ENCODE measurements at regions not wholly inside any gene's neighbourhood (a gene's known extent, or its start where the extent isn't known, plus 50 kb on each side); places are given as distances from the start of the nearest gene placed in this dataset.
"Not testable (repeated sequence)": the region's sequence is repeated elsewhere in the genome, so short reads cannot be mapped to it uniquely, and the experiment has no call there.

DNA sequence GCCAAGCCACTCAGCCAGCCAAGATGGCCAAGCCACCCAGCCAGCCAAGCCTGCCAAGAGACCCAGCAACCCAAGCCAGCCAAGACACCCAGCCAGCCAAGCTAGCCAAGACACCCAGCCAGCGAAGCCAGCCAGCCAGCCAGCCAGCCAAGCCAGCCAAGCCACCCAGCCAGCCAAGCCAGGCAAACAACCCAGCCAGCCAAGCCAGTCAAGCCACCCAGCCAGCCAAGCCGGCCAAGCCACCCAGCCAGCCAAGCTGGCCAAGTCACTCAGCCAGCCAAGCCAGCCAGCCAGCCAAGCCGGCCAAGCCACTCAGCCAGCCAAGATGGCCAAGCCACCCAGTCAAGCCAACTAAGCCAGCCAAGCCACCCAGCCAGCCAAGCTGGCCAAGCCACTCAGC, 337.5 kb upstream of the PLGLB2 start:
- 89 to 96% methylated on average over 3 of the region's 3 CpGs for WGBS, 2 donors
- ATAC-seq (ENCODE audit: insufficient read depth, low FRiP score); H3K36me3 ChIP-seq (ENCODE audit: control insufficient read depth in 4 of 4, insufficient read depth in 4 of 4, low read length in 4 of 4); DNase-seq; H3K4me3 ChIP-seq; H3K4me1 ChIP-seq (ENCODE audit: control insufficient read depth in 5 of 5, insufficient read depth in 5 of 5, low read length in 5 of 5); H3K27me3 ChIP-seq (ENCODE audit: control insufficient read depth in 3 of 3, insufficient read depth in 3 of 3, low read length in 2 of 3); H3K9ac ChIP-seq (ENCODE audit: insufficient read depth in 1 of 2, low read length in 2 of 2); H3K9me3 ChIP-seq (ENCODE audit: control insufficient read depth in 4 of 4, insufficient read depth in 3 of 4, low read length in 3 of 4); H3K27ac ChIP-seq (ENCODE audit: low read depth in 1 of 2, low read length in 1 of 2): not testable (repeated sequence)

DNA sequence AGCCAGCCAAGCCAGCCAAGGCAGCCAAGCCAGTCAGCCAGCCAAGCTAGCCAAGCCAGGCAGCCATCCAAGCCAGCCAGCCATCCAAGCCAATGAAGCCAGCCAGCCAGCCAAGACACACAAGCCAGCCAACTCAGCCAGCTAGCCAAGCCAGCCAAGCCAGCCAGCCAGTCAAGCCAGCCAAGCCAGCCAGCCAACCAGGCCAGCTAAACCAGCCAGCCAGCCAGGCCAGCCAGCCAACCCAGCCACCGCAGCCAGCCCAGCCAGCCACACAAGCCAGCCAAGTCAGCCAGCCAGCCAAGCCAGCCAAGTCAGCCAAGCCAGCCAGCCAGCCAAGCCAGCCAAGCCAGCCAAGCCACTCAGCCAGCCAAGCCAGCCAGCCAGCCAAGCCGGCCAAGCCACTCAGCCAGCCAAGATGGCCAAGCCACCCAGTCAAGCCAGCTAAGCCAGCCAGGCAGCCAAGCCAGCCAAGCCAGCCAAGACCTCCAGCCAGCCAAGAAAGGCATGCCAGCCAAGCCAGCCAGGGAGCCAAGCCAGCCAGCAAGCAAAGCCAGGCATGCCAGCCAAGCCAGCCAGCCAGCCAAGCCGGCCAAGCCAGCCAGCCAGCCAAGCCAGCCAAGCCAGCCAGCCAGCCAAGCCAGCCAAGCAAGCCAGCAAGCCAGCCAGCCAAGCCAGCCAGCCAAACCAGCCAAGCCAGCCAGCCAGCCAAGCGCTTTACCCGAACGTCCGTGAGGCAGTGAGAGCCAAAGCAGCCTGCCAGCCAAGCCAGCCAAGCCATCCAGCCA, 335.7 kb upstream of the PLGLB2 start:
- H3K9ac ChIP-seq (ENCODE audit: insufficient read depth in 1 of 2, low read length in 2 of 2); H3K36me3 ChIP-seq (ENCODE audit: control insufficient read depth in 4 of 4, insufficient read depth in 4 of 4, low read length in 4 of 4); H3K27ac ChIP-seq (ENCODE audit: low read depth in 1 of 2, low read length in 1 of 2); DNase-seq; H3K4me1 ChIP-seq (ENCODE audit: control insufficient read depth in 5 of 5, insufficient read depth in 5 of 5, low read length in 5 of 5); ATAC-seq (ENCODE audit: insufficient read depth, low FRiP score); H3K27me3 ChIP-seq (ENCODE audit: control insufficient read depth in 3 of 3, insufficient read depth in 3 of 3, low read length in 2 of 3); H3K9me3 ChIP-seq (ENCODE audit: control insufficient read depth in 4 of 4, insufficient read depth in 3 of 4, low read length in 3 of 4); H3K4me3 ChIP-seq: not testable (repeated sequence)
- WGBS, 2 donors: 87 to 90% methylated on average over 3 of the region's 7 CpGs

DNA sequence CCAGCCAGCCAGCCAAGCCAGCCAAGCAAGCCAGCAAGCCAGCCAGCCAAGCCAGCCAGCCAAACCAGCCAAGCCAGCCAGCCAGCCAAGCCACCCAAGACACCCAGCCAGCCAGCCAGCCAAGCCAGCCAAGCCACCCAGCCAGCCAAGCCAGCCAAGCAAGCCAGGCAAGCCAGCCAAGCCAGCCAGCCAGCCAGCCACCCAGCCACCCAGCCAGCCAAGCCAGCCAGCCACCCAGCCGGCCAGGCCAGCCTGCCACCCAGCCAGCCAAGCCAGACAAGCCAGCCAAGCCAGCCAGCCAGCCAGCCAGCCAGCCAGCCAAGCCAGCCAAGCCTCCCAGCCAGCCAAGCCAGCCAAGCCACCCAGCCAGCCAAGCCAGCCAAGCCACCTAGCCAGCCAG, 333.6 kb upstream of the PLGLB2 start:
- H3K9ac ChIP-seq (ENCODE audit: insufficient read depth in 1 of 2, low read length in 2 of 2); H3K27me3 ChIP-seq (ENCODE audit: control insufficient read depth in 3 of 3, insufficient read depth in 3 of 3, low read length in 2 of 3); H3K4me1 ChIP-seq (ENCODE audit: control insufficient read depth in 5 of 5, insufficient read depth in 5 of 5, low read length in 5 of 5); H3K4me3 ChIP-seq; H3K36me3 ChIP-seq (ENCODE audit: control insufficient read depth in 4 of 4, insufficient read depth in 4 of 4, low read length in 4 of 4); H3K27ac ChIP-seq (ENCODE audit: low read depth in 1 of 2, low read length in 1 of 2); H3K9me3 ChIP-seq (ENCODE audit: control insufficient read depth in 4 of 4, insufficient read depth in 3 of 4, low read length in 3 of 4); DNase-seq; ATAC-seq (ENCODE audit: insufficient read depth, low FRiP score): not testable (repeated sequence)
- 57 to 68% methylated on average over 1 of the region's 1 CpG for WGBS, 2 donors

DNA sequence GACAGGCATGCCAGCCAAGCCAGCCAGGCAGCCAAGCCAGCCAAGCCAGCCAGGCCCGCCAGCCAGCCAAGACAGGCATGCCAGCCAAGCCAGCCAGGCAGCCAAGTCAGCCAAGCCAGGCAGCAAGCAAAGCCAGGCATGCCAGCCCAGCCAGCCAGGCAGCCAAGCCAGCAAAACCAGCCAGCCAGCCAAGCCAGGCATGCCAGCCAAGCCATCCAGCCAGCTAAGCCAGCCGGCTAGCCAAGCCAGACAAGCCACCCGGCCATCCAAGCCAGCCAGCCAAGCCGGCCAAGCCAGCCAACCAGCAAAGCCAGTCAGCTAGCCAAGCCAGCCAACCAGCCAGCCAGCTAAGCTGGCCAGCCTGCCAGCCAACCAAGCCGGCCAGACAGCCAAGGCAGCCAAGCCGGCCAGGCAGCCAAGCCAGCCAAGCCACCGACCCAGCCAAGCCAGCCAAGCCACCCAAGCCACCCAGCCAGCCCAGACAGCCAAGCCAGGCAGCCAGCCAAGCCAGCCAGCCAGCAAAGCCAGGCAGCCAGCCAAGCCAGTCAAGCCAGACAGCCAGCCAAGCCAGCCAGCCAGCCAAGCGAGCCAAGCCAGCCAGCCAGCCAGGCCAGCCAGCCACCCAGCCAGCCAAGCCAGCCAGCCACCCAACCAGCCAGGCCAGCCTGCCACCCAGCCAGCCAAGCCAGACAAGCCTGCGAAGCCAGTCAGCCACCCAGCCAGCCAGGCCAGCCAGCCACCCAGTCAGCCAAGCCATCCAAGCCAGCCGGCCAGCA, 332.9 kb upstream of the PLGLB2 start:
- H3K27ac ChIP-seq (ENCODE audit: low read depth in 1 of 2, low read length in 1 of 2); H3K4me1 ChIP-seq (ENCODE audit: control insufficient read depth in 5 of 5, insufficient read depth in 5 of 5, low read length in 5 of 5); DNase-seq; H3K9ac ChIP-seq (ENCODE audit: insufficient read depth in 1 of 2, low read length in 2 of 2); H3K4me3 ChIP-seq; H3K27me3 ChIP-seq (ENCODE audit: control insufficient read depth in 3 of 3, insufficient read depth in 3 of 3, low read length in 2 of 3); H3K36me3 ChIP-seq (ENCODE audit: control insufficient read depth in 4 of 4, insufficient read depth in 4 of 4, low read length in 4 of 4); H3K9me3 ChIP-seq (ENCODE audit: control insufficient read depth in 4 of 4, insufficient read depth in 3 of 4, low read length in 3 of 4); ATAC-seq (ENCODE audit: insufficient read depth, low FRiP score): not testable (repeated sequence)
- WGBS, 2 donors: 92 to 95% methylated on average over 8 to 9 of the region's 10 CpGs

DNA sequence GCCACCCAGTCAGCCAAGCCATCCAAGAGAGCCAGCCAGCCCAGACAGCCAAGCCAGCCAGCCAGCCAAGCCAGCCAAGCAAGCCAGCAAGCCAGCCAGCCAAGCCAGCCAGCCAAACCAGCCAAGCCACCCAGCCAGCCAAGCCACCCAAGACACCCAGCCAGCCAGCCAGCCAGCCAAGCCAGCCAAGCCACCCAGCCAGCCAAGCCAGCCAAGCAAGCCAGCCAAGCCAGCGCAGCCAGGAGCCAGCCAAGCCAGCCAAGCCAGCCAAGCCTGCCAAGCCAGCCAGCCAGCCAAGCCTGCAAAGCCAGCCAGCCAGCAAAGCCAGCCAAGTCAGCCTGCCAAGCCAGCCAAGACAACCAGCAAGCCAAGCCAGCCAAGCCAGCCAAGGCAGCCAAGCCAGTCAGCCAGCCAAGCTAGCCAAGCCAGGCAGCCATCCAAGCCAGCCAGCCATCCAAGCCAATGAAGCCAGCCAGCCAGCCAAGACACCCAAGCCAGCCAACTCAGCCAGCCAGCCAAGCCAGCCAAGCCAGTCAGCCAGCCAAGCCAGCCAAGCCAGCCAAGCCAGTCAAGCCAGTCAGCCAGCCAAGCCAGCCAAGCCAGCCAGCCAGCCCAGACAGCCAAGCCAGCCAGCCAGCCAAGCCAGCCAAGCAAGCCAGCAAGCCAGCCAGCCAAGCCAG, 332.2 kb upstream of the PLGLB2 start:
- WGBS, 2 donors: 83% methylated on average over 1 of the region's 1 CpG
- H3K4me3 ChIP-seq; H3K9ac ChIP-seq (ENCODE audit: insufficient read depth in 1 of 2, low read length in 2 of 2); H3K27me3 ChIP-seq (ENCODE audit: control insufficient read depth in 3 of 3, insufficient read depth in 3 of 3, low read length in 2 of 3); H3K36me3 ChIP-seq (ENCODE audit: control insufficient read depth in 4 of 4, insufficient read depth in 4 of 4, low read length in 4 of 4); DNase-seq; H3K27ac ChIP-seq (ENCODE audit: low read depth in 1 of 2, low read length in 1 of 2); H3K9me3 ChIP-seq (ENCODE audit: control insufficient read depth in 4 of 4, insufficient read depth in 3 of 4, low read length in 3 of 4); ATAC-seq (ENCODE audit: insufficient read depth, low FRiP score); H3K4me1 ChIP-seq (ENCODE audit: control insufficient read depth in 5 of 5, insufficient read depth in 5 of 5, low read length in 5 of 5): not testable (repeated sequence)

DNA sequence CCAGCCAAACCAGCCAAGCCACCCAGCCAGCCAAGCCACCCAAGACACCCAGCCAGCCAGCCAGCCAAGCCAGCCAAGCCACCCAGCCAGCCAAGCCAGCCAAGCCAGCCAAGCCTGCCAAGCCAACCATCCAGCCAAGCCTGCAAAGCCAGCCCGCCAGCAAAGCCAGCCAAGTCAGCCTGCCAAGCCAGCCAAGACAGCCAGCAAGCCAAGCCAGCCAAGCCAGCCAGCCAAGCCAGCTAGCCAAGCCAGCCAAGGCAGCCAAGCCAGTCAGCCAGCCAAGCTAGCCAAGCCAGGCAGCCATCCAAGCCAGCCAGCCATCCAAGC, 331.7 kb upstream of the PLGLB2 start:
- not testable (repeated sequence) for H3K9ac ChIP-seq (ENCODE audit: insufficient read depth in 1 of 2, low read length in 2 of 2); H3K36me3 ChIP-seq (ENCODE audit: control insufficient read depth in 4 of 4, insufficient read depth in 4 of 4, low read length in 4 of 4); H3K27ac ChIP-seq (ENCODE audit: low read depth in 1 of 2, low read length in 1 of 2); H3K27me3 ChIP-seq (ENCODE audit: control insufficient read depth in 3 of 3, insufficient read depth in 3 of 3, low read length in 2 of 3); H3K4me3 ChIP-seq; H3K4me1 ChIP-seq (ENCODE audit: control insufficient read depth in 5 of 5, insufficient read depth in 5 of 5, low read length in 5 of 5); ATAC-seq (ENCODE audit: insufficient read depth, low FRiP score); H3K9me3 ChIP-seq (ENCODE audit: control insufficient read depth in 4 of 4, insufficient read depth in 3 of 4, low read length in 3 of 4); DNase-seq
- WGBS, 2 donors: 94 to 97% methylated on average over 1 of the region's 1 CpG

DNA sequence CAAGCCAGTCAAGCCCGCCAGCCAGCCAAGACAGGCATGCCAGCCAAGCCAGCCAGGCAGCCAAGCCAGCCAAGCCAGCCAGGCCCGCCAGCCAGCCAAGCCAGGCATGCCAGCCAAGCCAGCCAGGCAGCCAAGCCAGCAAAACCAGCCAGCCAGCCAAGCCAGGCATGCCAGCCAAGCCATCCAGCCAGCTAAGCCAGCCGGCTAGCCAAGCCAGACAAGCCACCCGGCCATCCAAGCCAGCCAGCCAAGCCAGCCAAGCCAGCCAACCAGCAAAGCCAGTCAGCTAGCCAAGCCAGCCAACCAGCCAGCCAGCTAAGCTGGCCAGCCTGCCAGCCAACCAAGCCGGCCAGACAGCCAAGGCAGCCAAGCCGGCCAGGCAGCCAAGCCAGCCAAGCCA, 330.7 kb upstream of the PLGLB2 start:
- H3K27me3 ChIP-seq (ENCODE audit: control insufficient read depth in 3 of 3, insufficient read depth in 3 of 3, low read length in 2 of 3); H3K27ac ChIP-seq (ENCODE audit: low read depth in 1 of 2, low read length in 1 of 2); H3K36me3 ChIP-seq (ENCODE audit: control insufficient read depth in 4 of 4, insufficient read depth in 4 of 4, low read length in 4 of 4); ATAC-seq (ENCODE audit: insufficient read depth, low FRiP score); H3K4me3 ChIP-seq; H3K9ac ChIP-seq (ENCODE audit: insufficient read depth in 1 of 2, low read length in 2 of 2); DNase-seq; H3K9me3 ChIP-seq (ENCODE audit: control insufficient read depth in 4 of 4, insufficient read depth in 3 of 4, low read length in 3 of 4); H3K4me1 ChIP-seq (ENCODE audit: control insufficient read depth in 5 of 5, insufficient read depth in 5 of 5, low read length in 5 of 5): not testable (repeated sequence)
- WGBS, 2 donors: 92 to 93% methylated on average over 3 of the region's 6 CpGs

Data from lung (tissue), 9 donors.